K562 (cell line): ENCODE measurements at regions not wholly inside any gene's neighbourhood (a gene's known extent, or its start where the extent isn't known, plus 50 kb on each side); places are given as distances from the start of the nearest gene placed in this dataset.

ENCODE experiments used
- ATAC-seq: fragments of 200-7000 bp; cut with Tn5 transposase; 3 replicates; pipeline ENCODE4 v1.9.1; 2020; ENCODE audit warnings: moderate library complexity
- BruUV-seq: library from RNA; stranded (reverse); fragments of 400-500 nt; replicated peaks from 2 replicates; lab custom pipeline; 2021; lab: Mats Ljungman, UMichigan
- CTCF ChIA-PET: fragments of 300-600 bp; formaldehyde crosslinking; extraction: SDS; loops from one replicate; lab custom pipeline; 2021; ENCODE audit warnings: low intra/inter-chr PET ratio; lab: Yijun Ruan, JAX
- POLR2A ChIA-PET: fragments of 300-600, 350-650 bp; sonication (Branson Sonifier 250); formaldehyde crosslinking; extraction: SDS; loops from one replicate; lab custom pipeline; 2021; ENCODE audit warnings: antibody characterized with exemption, inconsistent platforms; lab: Yijun Ruan, JAX
- DNase-seq, 4 experiments: peaks; one replicate each; pipeline versions ENCODE4 v3.0.0 to v3.0.0-alpha.2; 2011 to 2018; ENCODE audit warnings: low spot score in 3 of 4, mixed read lengths in 3 of 4; ENCODE audit errors: extremely low read depth in 1 of 4
- FAIRE-seq: peaks from 2 replicates; lab custom pipeline; 2011; peaks lifted over from hg19 to GRCh38; lab: Jason Lieb, UNC
- H2AFZ ChIP-seq: 2 replicates; pipeline ENCODE4 v1.6.0; 2011; ENCODE audit warnings: low read depth, low read length, control low read depth, inconsistent platforms
- H3K27ac ChIP-seq: fragments of 200-600 bp; 3 replicates; pipeline ENCODE4 v1.8.0; 2011; ENCODE audit warnings: low read depth, mild to moderate bottlenecking, control low read depth, inconsistent platforms, low read length, moderate library complexity, mixed read lengths; ENCODE audit errors: extremely low read depth
- H3K27me3 ChIP-seq, 2 experiments: fragments of 300-600 bp in 1 of 2; 2 replicates in 1 of 2; 3 replicates in 1 of 2; pipeline versions ENCODE4 v1.6.0 to v1.8.0; 2011; ENCODE audit warnings: inconsistent platforms in 2 of 2, low read length in 2 of 2, mild to moderate bottlenecking in 1 of 2, mixed read lengths in 1 of 2, moderate library complexity in 1 of 2; ENCODE audit not compliant: control insufficient read depth in 2 of 2, insufficient read depth in 2 of 2
- H3K36me3 ChIP-seq: fragments of 300-600 bp; 3 replicates; pipeline ENCODE4 v1.8.0; 2011; ENCODE audit warnings: mild to moderate bottlenecking, low read length, inconsistent platforms; ENCODE audit not compliant: control insufficient read depth, insufficient read depth
- H3K4me1 ChIP-seq, 2 experiments: fragments of 200-600 bp in 1 of 2; replicated peaks in 1 of 2; 2 replicates in 1 of 2; 3 replicates in 1 of 2; pipeline versions ENCODE4 v1.5.1 to v1.8.0; 2011; ENCODE audit warnings: inconsistent platforms in 2 of 2, low read length in 2 of 2, mild to moderate bottlenecking in 1 of 2, mixed read lengths in 1 of 2, moderate library complexity in 1 of 2; ENCODE audit not compliant: control insufficient read depth in 2 of 2, insufficient read depth in 2 of 2
- H3K4me2 ChIP-seq: 2 replicates; pipeline ENCODE4 v1.6.1; 2011; ENCODE audit warnings: low read length, control low read depth, inconsistent platforms, mixed read lengths; ENCODE audit not compliant: insufficient read depth
- H3K4me3 ChIP-seq: fragments of 200-600 bp; sonication (generic), shearing (Covaris generic); 2 replicates; pipeline ENCODE4 v1.5.1; 2016; ENCODE audit warnings: control low read depth, inconsistent platforms
- H3K79me2 ChIP-seq: fragments of 200-600 bp; 3 replicates; pipeline ENCODE4 v1.8.0; 2011; ENCODE audit warnings: low read length, inconsistent platforms; ENCODE audit not compliant: control insufficient read depth, insufficient read depth
- H3K9ac ChIP-seq, 2 experiments: 2 replicates each; pipeline versions ENCODE4 v1.6.0 to v1.6.1; 2011; ENCODE audit warnings: low read depth in 2 of 2, low read length in 2 of 2, control low read depth in 1 of 2, inconsistent platforms in 1 of 2, mild to moderate bottlenecking in 1 of 2, mixed read lengths in 1 of 2; ENCODE audit not compliant: insufficient read depth in 1 of 2
- H3K9me1 ChIP-seq: one replicate; pipeline ENCODE4 v1.6.0; 2011; ENCODE audit warnings: inconsistent platforms, mild to moderate bottlenecking, low read length, moderate library complexity; ENCODE audit not compliant: control insufficient read depth, insufficient read depth
- H3K9me3 ChIP-seq: replicated peaks from 2 replicates; pipeline ENCODE4 v1.5.1; 2011; ENCODE audit warnings: low read depth, low read length, inconsistent platforms; ENCODE audit not compliant: control insufficient read depth, insufficient read depth
- H4K20me1 ChIP-seq: replicated peaks from 2 replicates; pipeline ENCODE4 v1.6.1; 2011; ENCODE audit warnings: low read length, inconsistent platforms, mixed read lengths; ENCODE audit not compliant: control insufficient read depth, insufficient read depth
- CEBPZ ChIP-seq: fragments of 150-350 bp; IDR thresholded peaks from 2 replicates; pipeline ENCODE4 v1.6.1; 2014; ENCODE audit warnings: low read depth, mild to moderate bottlenecking, low read length, borderline replicate concordance
- E4F1 ChIP-seq: fragments of 250-450 bp; sonication (Bioruptor Pico); IDR thresholded peaks from 2 replicates; pipeline ENCODE4 v1.5.0; 2021; ENCODE audit warnings: mild to moderate bottlenecking, borderline replicate concordance
- PHB2 ChIP-seq: fragments of 450-650 bp; IDR thresholded peaks from 2 replicates; pipeline ENCODE4 v1.6.1; 2017; ENCODE audit warnings: low read depth
- POLR2H ChIP-seq: IDR thresholded peaks from 2 replicates; pipeline ENCODE4 v1.6.1; 2016; ENCODE audit warnings: missing genetic modification characterization, low read depth, mild to moderate bottlenecking, control low read depth, missing compliant biosample characterization, moderate library complexity
- ZBTB1 ChIP-seq: sonication (generic); formaldehyde crosslinking; IDR thresholded peaks from 2 replicates; pipeline ENCODE4 v1.8.1; 2023; ENCODE audit warnings: missing genetic modification reagents, low read depth, mild to moderate bottlenecking, borderline replicate concordance
- ZNF140 ChIP-seq: fragments of 250-450 bp; sonication (Bioruptor Pico); IDR thresholded peaks from 2 replicates; pipeline ENCODE4 v1.8.0; 2021; ENCODE audit warnings: moderate library complexity, mild to moderate bottlenecking, inconsistent platforms
- ZNF239 ChIP-seq: fragments of 250-450 bp; sonication (Bioruptor Pico); IDR thresholded peaks from 2 replicates; pipeline ENCODE4 v1.4.0; 2020; ENCODE audit warnings: mild to moderate bottlenecking
- ZNF274 ChIP-seq: IDR thresholded peaks from 2 replicates; pipeline ENCODE4 v1.6.1; 2011; ENCODE audit warnings: low read depth, mild to moderate bottlenecking, low read length, moderate library complexity, borderline replicate concordance
- ZNF282 ChIP-seq: sonication (generic); formaldehyde crosslinking; IDR thresholded peaks from 2 replicates; pipeline ENCODE4 v1.8.1; 2023; ENCODE audit warnings: missing genetic modification reagents
- ZNF785 ChIP-seq: fragments of 250-450 bp; sonication (Bioruptor Pico); IDR thresholded peaks from 2 replicates; pipeline ENCODE4 v1.4.0; 2020; ENCODE audit warnings: mild to moderate bottlenecking
- WGBS: fragments of 100-300 bp; shearing (Covaris generic); methylation state at CpG from one replicate; pipeline ENCODE4 v1.1.6; 2016; ENCODE audit warnings: low coverage, mixed read lengths; ENCODE audit not compliant: insufficient coverage; ENCODE audit errors: missing lambda C conversion rate; 5-methylcytosine and 5-hydroxymethylcytosine counted together
- in situ Hi-C: fragments of 300-500 bp; cut with MboI; formaldehyde crosslinking; loops from 4 replicates; pipeline ENCODE4 v1.15.0; 2018; ENCODE audit warnings: inconsistent platforms, mixed read lengths
- intact Hi-C: fragments of 100-400 bp; cut with micrococcal nuclease; formaldehyde crosslinking; loops from 2 replicates; pipeline ENCODE4 v1.14.2; 2022

GRCh38 chr7:130844811-130845580, 111.0 kb upstream of the KLF14 start:
- no peak for TF ChIP-seq ZNF140 (CRISPR knock-in tag)
- TF ChIP-seq ZBTB1 (CRISPR knock-in tag): no peak
- TF ChIP-seq ZNF239 (CRISPR knock-in tag): no peak
- TF ChIP-seq ZNF274: no peak
- no peak for TF ChIP-seq E4F1
- no peak for TF ChIP-seq PHB2
- TF ChIP-seq ZNF282 (CRISPR knock-in tag): no peak
- no peak for TF ChIP-seq CEBPZ
- no peak for TF ChIP-seq ZNF785 (CRISPR knock-in tag)
- TF ChIP-seq POLR2H (tag): no peak
- H3K4me2 ChIP-seq: no peak overlapping the region
- H3K4me1 ChIP-seq: 0 out of 5 replicates have a peak, but pooled peaks cover 0 to 2% of the 10 kb centered on the region in 2 experiments
- no peaks in the 10 kb centered on the region for H3K9me1 ChIP-seq
- 3% methylated on average over 11 of the region's 11 CpGs for WGBS
- POLR2A ChIA-PET: interaction anchor here (1.0 kb wide), 1 partner anchor 12 kb away, joined by 3 read pairs; no protein-coding TSS in a partner anchor
- no peaks in the 10 kb centered on the region for H3K79me2 ChIP-seq
- CTCF ChIA-PET: no interaction called here
- peaks cover 36 to 66% of the 10 kb centered on the region in 2 experiments for H3K27me3 ChIP-seq
- no peak overlapping the region for H2AFZ ChIP-seq
- no peak overlapping the region for H3K9ac ChIP-seq
- H3K4me3 ChIP-seq: no peak overlapping the region
- no peak for DNase-seq
- no peak for FAIRE-seq
- BruUV-seq: no TSS peak
- H4K20me1 ChIP-seq: no peaks in the 10 kb centered on the region
- H3K36me3 ChIP-seq: no peaks in the 10 kb centered on the region
- intact Hi-C loops: no loop called here
- no peaks in the 10 kb centered on the region for H3K9me3 ChIP-seq
- no peak overlapping the region for H3K27ac ChIP-seq
- in situ Hi-C loops: no loop called here
- ATAC-seq: no peak
